ENCODE measurements at regions not wholly inside any gene's neighbourhood (a gene's known extent, or its start where the extent isn't known, plus 50 kb on each side); places are given as distances from the start of the nearest gene placed in this dataset.

DNA sequence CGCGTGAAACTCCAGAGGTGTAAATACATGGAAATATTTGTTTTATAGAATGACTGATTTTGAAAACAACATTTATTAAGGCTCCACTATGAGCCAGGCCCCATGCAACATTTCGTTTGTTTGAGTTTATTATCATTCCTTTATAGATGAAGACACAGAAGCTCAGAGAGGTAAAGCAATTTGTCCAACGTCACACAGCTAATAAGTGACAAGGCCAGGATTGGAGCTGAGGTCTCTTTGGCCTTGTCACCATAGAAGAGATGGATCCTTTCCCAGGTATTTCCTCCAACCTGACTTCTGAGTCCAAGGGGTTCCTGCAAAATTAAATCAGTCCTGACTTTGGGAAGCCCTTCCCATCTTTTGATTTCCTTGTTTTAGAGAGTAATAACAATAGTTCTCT, 98.0 kb downstream of the SYF2 start:
- TF ChIP-seq POLR2A (IDR thresholded peaks at IDR 0.05; ENCODE audit: low read length), result no peak
- TF ChIP-seq, protein P1, sequence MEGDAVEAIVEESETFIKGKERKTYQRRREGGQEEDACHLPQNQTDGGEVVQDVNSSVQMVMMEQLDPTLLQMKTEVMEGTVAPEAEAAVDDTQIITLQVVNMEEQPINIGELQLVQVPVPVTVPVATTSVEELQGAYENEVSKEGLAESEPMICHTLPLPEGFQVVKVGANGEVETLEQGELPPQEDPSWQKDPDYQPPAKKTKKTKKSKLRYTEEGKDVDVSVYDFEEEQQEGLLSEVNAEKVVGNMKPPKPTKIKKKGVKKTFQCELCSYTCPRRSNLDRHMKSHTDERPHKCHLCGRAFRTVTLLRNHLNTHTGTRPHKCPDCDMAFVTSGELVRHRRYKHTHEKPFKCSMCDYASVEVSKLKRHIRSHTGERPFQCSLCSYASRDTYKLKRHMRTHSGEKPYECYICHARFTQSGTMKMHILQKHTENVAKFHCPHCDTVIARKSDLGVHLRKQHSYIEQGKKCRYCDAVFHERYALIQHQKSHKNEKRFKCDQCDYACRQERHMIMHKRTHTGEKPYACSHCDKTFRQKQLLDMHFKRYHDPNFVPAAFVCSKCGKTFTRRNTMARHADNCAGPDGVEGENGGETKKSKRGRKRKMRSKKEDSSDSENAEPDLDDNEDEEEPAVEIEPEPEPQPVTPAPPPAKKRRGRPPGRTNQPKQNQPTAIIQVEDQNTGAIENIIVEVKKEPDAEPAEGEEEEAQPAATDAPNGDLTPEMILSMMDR (IDR thresholded peaks at IDR 0.05), result no peak
- no peak for TF ChIP-seq PHF8 (IDR thresholded peaks at IDR 0.05; ENCODE audit: borderline replicate concordance, low read depth)
- TF ChIP-seq, protein P2, sequence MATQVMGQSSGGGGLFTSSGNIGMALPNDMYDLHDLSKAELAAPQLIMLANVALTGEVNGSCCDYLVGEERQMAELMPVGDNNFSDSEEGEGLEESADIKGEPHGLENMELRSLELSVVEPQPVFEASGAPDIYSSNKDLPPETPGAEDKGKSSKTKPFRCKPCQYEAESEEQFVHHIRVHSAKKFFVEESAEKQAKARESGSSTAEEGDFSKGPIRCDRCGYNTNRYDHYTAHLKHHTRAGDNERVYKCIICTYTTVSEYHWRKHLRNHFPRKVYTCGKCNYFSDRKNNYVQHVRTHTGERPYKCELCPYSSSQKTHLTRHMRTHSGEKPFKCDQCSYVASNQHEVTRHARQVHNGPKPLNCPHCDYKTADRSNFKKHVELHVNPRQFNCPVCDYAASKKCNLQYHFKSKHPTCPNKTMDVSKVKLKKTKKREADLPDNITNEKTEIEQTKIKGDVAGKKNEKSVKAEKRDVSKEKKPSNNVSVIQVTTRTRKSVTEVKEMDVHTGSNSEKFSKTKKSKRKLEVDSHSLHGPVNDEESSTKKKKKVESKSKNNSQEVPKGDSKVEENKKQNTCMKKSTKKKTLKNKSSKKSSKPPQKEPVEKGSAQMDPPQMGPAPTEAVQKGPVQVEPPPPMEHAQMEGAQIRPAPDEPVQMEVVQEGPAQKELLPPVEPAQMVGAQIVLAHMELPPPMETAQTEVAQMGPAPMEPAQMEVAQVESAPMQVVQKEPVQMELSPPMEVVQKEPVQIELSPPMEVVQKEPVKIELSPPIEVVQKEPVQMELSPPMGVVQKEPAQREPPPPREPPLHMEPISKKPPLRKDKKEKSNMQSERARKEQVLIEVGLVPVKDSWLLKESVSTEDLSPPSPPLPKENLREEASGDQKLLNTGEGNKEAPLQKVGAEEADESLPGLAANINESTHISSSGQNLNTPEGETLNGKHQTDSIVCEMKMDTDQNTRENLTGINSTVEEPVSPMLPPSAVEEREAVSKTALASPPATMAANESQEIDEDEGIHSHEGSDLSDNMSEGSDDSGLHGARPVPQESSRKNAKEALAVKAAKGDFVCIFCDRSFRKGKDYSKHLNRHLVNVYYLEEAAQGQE (IDR thresholded peaks at IDR 0.05), result no peak
- TF ChIP-seq, protein P3, sequence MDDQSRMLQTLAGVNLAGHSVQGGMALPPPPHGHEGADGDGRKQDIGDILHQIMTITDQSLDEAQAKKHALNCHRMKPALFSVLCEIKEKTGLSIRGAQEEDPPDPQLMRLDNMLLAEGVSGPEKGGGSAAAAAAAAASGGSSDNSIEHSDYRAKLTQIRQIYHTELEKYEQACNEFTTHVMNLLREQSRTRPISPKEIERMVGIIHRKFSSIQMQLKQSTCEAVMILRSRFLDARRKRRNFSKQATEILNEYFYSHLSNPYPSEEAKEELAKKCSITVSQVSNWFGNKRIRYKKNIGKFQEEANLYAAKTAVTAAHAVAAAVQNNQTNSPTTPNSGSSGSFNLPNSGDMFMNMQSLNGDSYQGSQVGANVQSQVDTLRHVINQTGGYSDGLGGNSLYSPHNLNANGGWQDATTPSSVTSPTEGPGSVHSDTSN (IDR thresholded peaks at IDR 0.05), result no peak
- TF ChIP-seq JUN (IDR thresholded peaks at IDR 0.05), result no peak
- TF ChIP-seq, protein P4, sequence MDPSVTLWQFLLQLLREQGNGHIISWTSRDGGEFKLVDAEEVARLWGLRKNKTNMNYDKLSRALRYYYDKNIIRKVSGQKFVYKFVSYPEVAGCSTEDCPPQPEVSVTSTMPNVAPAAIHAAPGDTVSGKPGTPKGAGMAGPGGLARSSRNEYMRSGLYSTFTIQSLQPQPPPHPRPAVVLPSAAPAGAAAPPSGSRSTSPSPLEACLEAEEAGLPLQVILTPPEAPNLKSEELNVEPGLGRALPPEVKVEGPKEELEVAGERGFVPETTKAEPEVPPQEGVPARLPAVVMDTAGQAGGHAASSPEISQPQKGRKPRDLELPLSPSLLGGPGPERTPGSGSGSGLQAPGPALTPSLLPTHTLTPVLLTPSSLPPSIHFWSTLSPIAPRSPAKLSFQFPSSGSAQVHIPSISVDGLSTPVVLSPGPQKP (IDR thresholded peaks at IDR 0.05; ENCODE audit: low read depth, low read length), result no peak
- TF ChIP-seq SMC3 (IDR thresholded peaks at IDR 0.05), result no peak

All from A549 (cell line).